ENCODE measurements at regions not wholly inside any gene's neighbourhood (a gene's known extent, or its start where the extent isn't known, plus 50 kb on each side); places are given as distances from the start of the nearest gene placed in this dataset.

- H3K4me3 ChIP-seq (ENCODE audit: control insufficient read depth, low read depth, low read length) = no peak overlapping the region
Measured at GRCh38 chr3:178036451-178037144, 499.6 kb upstream of the KCNMB2 start.

GRCh38 chr3:178041931-178042330, 494.3 kb upstream of the KCNMB2 start:
- H3K4me3 ChIP-seq (ENCODE audit: control insufficient read depth, low read depth, low read length) = no peak overlapping the region

More at GRCh38 chr3:178036451-178037144, 499.6 kb upstream of the KCNMB2 start:
- no peak for DNase-seq (ENCODE audit: low read depth)
- no peak for TF ChIP-seq CTCF (conservative IDR thresholded peaks at IDR 0.05; ENCODE audit: control insufficient read depth, insufficient read depth, low read depth, low read length)

GRCh38 chr3:178042376-178042775, 493.9 kb upstream of the KCNMB2 start:
- TF ChIP-seq CTCF (conservative IDR thresholded peaks at IDR 0.05; ENCODE audit: control insufficient read depth, insufficient read depth, low read depth, low read length) = no peak
- H3K4me3 ChIP-seq (ENCODE audit: control insufficient read depth, low read depth, low read length) = no peak overlapping the region
- DNase-seq (ENCODE audit: low read depth) = no peak

More at GRCh38 chr3:178041931-178042330, 494.3 kb upstream of the KCNMB2 start:
- no peak for TF ChIP-seq CTCF (conservative IDR thresholded peaks at IDR 0.05; ENCODE audit: control insufficient read depth, insufficient read depth, low read depth, low read length)
- no peak for DNase-seq (ENCODE audit: low read depth)

- no peak overlapping the region for H3K4me3 ChIP-seq (ENCODE audit: control insufficient read depth, low read depth, low read length)
Measured at GRCh38 chr3:178043084-178043483, 493.2 kb upstream of the KCNMB2 start.

GRCh38 chr3:178044320-178044719, 491.9 kb upstream of the KCNMB2 start:
- DNase-seq (ENCODE audit: low read depth) = no peak
- no peak overlapping the region for H3K4me3 ChIP-seq (ENCODE audit: control insufficient read depth, low read depth, low read length)
- TF ChIP-seq CTCF (conservative IDR thresholded peaks at IDR 0.05; ENCODE audit: control insufficient read depth, insufficient read depth, low read depth, low read length) = no peak

More at GRCh38 chr3:178043084-178043483, 493.2 kb upstream of the KCNMB2 start:
- peak; percentile 11 for DNase-seq (ENCODE audit: low read depth)
- no peak for TF ChIP-seq CTCF (conservative IDR thresholded peaks at IDR 0.05; ENCODE audit: control insufficient read depth, insufficient read depth, low read depth, low read length)

GRCh38 chr3:178047496-178047895, 488.7 kb upstream of the KCNMB2 start:
- no peak overlapping the region for H3K4me3 ChIP-seq (ENCODE audit: control insufficient read depth, low read depth, low read length)
- DNase-seq (ENCODE audit: low read depth) = no peak
- no peak for TF ChIP-seq CTCF (conservative IDR thresholded peaks at IDR 0.05; ENCODE audit: control insufficient read depth, insufficient read depth, low read depth, low read length)
